HCT116 (cell line): ENCODE measurements at regions not wholly inside any gene's neighbourhood (a gene's known extent, or its start where the extent isn't known, plus 50 kb on each side); places are given as distances from the start of the nearest gene placed in this dataset.

Experiments
- ATAC-seq: fragments of 200-7000 bp; cut with Tn5 transposase; 2 replicates; pipeline ENCODE4 v1.9.1; 2020; ENCODE audit warnings: mild to moderate bottlenecking, moderate library complexity
- BruUV-seq: library from RNA; stranded (reverse); fragments of 400-500 nt; replicated peaks from 2 replicates; lab custom pipeline; 2021; lab: Mats Ljungman, UMichigan
- CTCF ChIA-PET: fragments of 300-600 bp; sonication (Branson Sonifier 250); formaldehyde crosslinking; loops from one replicate; lab custom pipeline; 2021; ENCODE audit warnings: antibody characterized with exemption; lab: Charles Lee
- POLR2A ChIA-PET: fragments of 300-600, 350-600 bp; sonication (Branson Sonifier 250); formaldehyde crosslinking; loops from one replicate; lab custom pipeline; 2021; ENCODE audit warnings: antibody characterized with exemption; lab: Charles Lee
- RAD21 ChIA-PET, 2 experiments: fragments of 300-600 bp; sonication (Branson Sonifier 250); formaldehyde crosslinking; loops; one replicate each; lab custom pipeline; 2023; ENCODE audit warnings: low total read pairs in 2 of 2; ENCODE audit not compliant: uncharacterized antibody in 2 of 2, unreplicated experiment in 2 of 2, low non-redundant PET in 1 of 2; lab: Charles Lee
- DNase-seq: peaks from one replicate; pipeline ENCODE4 v3.0.0-alpha.2; 2010; ENCODE audit warnings: low read depth, low spot score
- H2AFZ ChIP-seq: fragments of 200-600 bp; shearing (Covaris generic), sonication (generic); 2 replicates; pipeline ENCODE4 v1.6.1; 2017; ENCODE audit warnings: low read depth, mixed run types, mixed read lengths, antibody characterized with exemption, low read length; ENCODE audit not compliant: poor library complexity, severe bottlenecking
- H3K27ac ChIP-seq: 2 replicates; pipeline ENCODE4 v1.5.1; 2012; ENCODE audit warnings: low read depth, low read length
- H3K27me3 ChIP-seq: fragments of 200-600 bp; sonication (generic); 2 replicates; pipeline ENCODE4 v1.6.1; 2016; ENCODE audit warnings: mixed run types, low read length, mixed read lengths; ENCODE audit not compliant: insufficient read depth
- H3K36me3 ChIP-seq, 2 experiments: fragments of 200-500 bp in 1 of 2; fragments of 200-600 bp in 1 of 2; sonication (Bioruptor generic) in 1 of 2; sonication (generic) in 1 of 2; 2 replicates each; pipeline versions ENCODE4 v1.5.1 to v1.6.1; 2014 to 2016; ENCODE audit warnings: low read length in 2 of 2, inconsistent platforms in 1 of 2, mixed read lengths in 1 of 2, mixed run types in 1 of 2; ENCODE audit not compliant: insufficient read depth in 2 of 2, control insufficient read depth in 1 of 2
- H3K4me1 ChIP-seq, 2 experiments: fragments of 200-600 bp in 1 of 2; sonication (generic) in 1 of 2; 2 replicates each; pipeline versions ENCODE4 v1.5.1 to v1.6.1; 2012 to 2017; ENCODE audit warnings: low read length in 2 of 2, inconsistent platforms in 1 of 2, mild to moderate bottlenecking in 1 of 2, mixed read lengths in 1 of 2, mixed run types in 1 of 2, moderate library complexity in 1 of 2; ENCODE audit not compliant: insufficient read depth in 2 of 2, control insufficient read depth in 1 of 2
- H3K4me2 ChIP-seq: fragments of 200-600 bp; sonication (generic); 2 replicates; pipeline ENCODE4 v1.6.1; 2017; ENCODE audit warnings: mixed run types, low read length, mixed read lengths
- H3K4me3 ChIP-seq, 2 experiments: fragments of 200-600 bp in 1 of 2; sonication (generic) in 1 of 2; replicated peaks in 1 of 2; 2 replicates each; pipeline ENCODE4 v1.5.1; 2011 to 2016; ENCODE audit warnings: low read length in 2 of 2, control low read depth in 1 of 2, low read depth in 1 of 2, mild to moderate bottlenecking in 1 of 2, mixed read lengths in 1 of 2, mixed run types in 1 of 2
- H3K79me2 ChIP-seq: fragments of 200-600 bp; sonication (generic); 2 replicates; pipeline ENCODE4 v1.6.1; 2017; ENCODE audit warnings: mild to moderate bottlenecking, mixed run types, low read length, moderate library complexity, mixed read lengths; ENCODE audit not compliant: insufficient read depth
- H3K9ac ChIP-seq: fragments of 200-600 bp; sonication (generic); 2 replicates; pipeline ENCODE4 v1.6.1; 2016; ENCODE audit warnings: low read length, mixed read lengths
- H3K9me2 ChIP-seq: fragments of 200-600 bp; sonication (generic), shearing (Covaris generic); 2 replicates; pipeline ENCODE4 v1.6.1; 2017; ENCODE audit warnings: mixed run types, mild to moderate bottlenecking, moderate library complexity; ENCODE audit not compliant: insufficient read depth
- H3K9me3 ChIP-seq, 2 experiments: fragments of 200-500 bp in 1 of 2; fragments of 200-600 bp in 1 of 2; sonication (Bioruptor generic) in 1 of 2; sonication (generic) in 1 of 2; 2 replicates each; pipeline ENCODE4 v1.6.1; 2014 to 2017; ENCODE audit warnings: low read length in 2 of 2, mixed read lengths in 2 of 2, inconsistent platforms in 1 of 2, low read depth in 1 of 2, mild to moderate bottlenecking in 1 of 2, mixed run types in 1 of 2, moderate library complexity in 1 of 2; ENCODE audit not compliant: control insufficient read depth in 1 of 2, insufficient read depth in 1 of 2
- H4K20me1 ChIP-seq: fragments of 200-600 bp; sonication (generic), shearing (Covaris generic); 2 replicates; pipeline ENCODE4 v1.6.1; 2017; ENCODE audit warnings: mixed run types, mild to moderate bottlenecking, moderate library complexity; ENCODE audit not compliant: insufficient read depth
- CEBPB ChIP-seq: IDR thresholded peaks from 2 replicates; pipeline ENCODE4 v1.6.1; 2012; ENCODE audit warnings: low read depth
- EZH2phosphoT487 ChIP-seq: fragments of 200-600 bp; IDR thresholded peaks from 2 replicates; pipeline ENCODE4 v1.6.1; 2018; ENCODE audit warnings: antibody characterized with exemption, borderline replicate concordance
- FOSL1 ChIP-seq: IDR thresholded peaks from 2 replicates; pipeline ENCODE4 v1.6.1; 2012; ENCODE audit warnings: low read depth
- JUND ChIP-seq: IDR thresholded peaks from 2 replicates; pipeline ENCODE4 v1.6.1; 2012
- POLR2A ChIP-seq: IDR thresholded peaks from 2 replicates; pipeline ENCODE4 v1.7.0; 2011; ENCODE audit warnings: borderline replicate concordance; ENCODE audit not compliant: insufficient read depth, insufficient read length; ENCODE audit errors: extremely low read depth
- POLR2AphosphoS5 ChIP-seq: IDR thresholded peaks from 2 replicates; pipeline ENCODE4 v1.6.1; 2011; ENCODE audit warnings: mild to moderate bottlenecking, low read depth, low read length, moderate library complexity
- RAD21 ChIP-seq: IDR thresholded peaks from 2 replicates; pipeline ENCODE4 v1.6.1; 2012; ENCODE audit warnings: low read depth, mild to moderate bottlenecking
- REST ChIP-seq: IDR thresholded peaks from 2 replicates; pipeline ENCODE4 v1.6.1; 2012; ENCODE audit warnings: low read depth
- SIN3A ChIP-seq: IDR thresholded peaks from 2 replicates; pipeline ENCODE4 v1.6.1; 2012; ENCODE audit warnings: low read depth
- YY1 ChIP-seq: IDR thresholded peaks from 2 replicates; pipeline ENCODE4 v1.6.1; 2011; ENCODE audit warnings: low read length, low read depth, moderate library complexity, mild to moderate bottlenecking; ENCODE audit not compliant: insufficient replicate concordance; ENCODE audit errors: extremely low read depth
- intact Hi-C: fragments of 100-400 bp; cut with micrococcal nuclease; formaldehyde crosslinking; loops from 2 replicates; pipeline ENCODE4 v1.10.0; 2022

DNA sequence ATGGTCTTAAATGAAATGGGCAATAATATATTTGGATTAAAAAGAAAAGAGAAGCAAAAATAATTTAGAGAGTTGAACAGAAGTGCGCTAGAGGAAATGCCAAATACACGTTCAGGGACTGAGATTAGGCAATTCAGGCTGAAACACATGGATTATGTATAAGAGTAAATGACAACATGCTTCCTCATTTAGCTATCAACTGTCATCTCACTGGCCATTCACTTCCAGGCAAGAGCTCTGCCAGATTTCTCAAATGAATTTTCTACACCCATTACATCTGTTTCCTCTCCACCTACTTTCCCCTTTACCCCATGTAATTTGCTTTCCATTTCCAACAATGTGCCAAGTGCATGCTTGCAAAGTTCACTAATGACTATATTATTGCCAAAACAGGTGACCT lies 582.4 kb downstream of the LTN1 start (continued):
- TF ChIP-seq REST (no peak), JUND (no peak), YY1 (no peak)

GRCh38 chr21:28402616-28402989 lies 590.1 kb downstream of the LTN1 start:
- ChIA-PET POLR2A (no interaction called here), RAD21 (interaction anchor here in 1 of 2 experiments (0.7 kb wide), 1 partner anchor 60 kb away, joined by 3 read pairs; no protein-coding TSS in a partner anchor), CTCF (no interaction called here)
- DNase-seq = no peak
- intact Hi-C loops = no loop called here
- ATAC-seq = no peak
- no peaks in the 10 kb centered on the region for H3K4me1 ChIP-seq
- H3K4me2 ChIP-seq = no peak overlapping the region
- BruUV-seq = no TSS peak
- H3K27ac ChIP-seq = no peak overlapping the region
- TF ChIP-seq EZH2phosphoT487 (no peak), POLR2A (no peak), SIN3A (no peak), FOSL1 (no peak), YY1 (no peak), POLR2AphosphoS5 (no peak), JUND (no peak), CEBPB (no peak), RAD21 (no peak)
- H3K4me3 ChIP-seq = no peak overlapping the region
- no peaks in the 10 kb centered on the region; the same call in 1 of the 2 replicates for H4K20me1 ChIP-seq
- no peak overlapping the region for H2AFZ ChIP-seq
- H3K79me2 ChIP-seq = no peaks in the 10 kb centered on the region
- H3K36me3 ChIP-seq = no peaks in the 10 kb centered on the region
- no peaks in the 10 kb centered on the region for H3K27me3 ChIP-seq
- H3K9me2 ChIP-seq = no peaks in the 10 kb centered on the region
- H3K9ac ChIP-seq = no peak overlapping the region
- H3K9me3 ChIP-seq = peaks cover 11 to 29% of the 10 kb centered on the region in 2 experiments; a peak in 2 of 4 replicates
